ENCODE measurements at regions not wholly inside any gene's neighbourhood (a gene's known extent, or its start where the extent isn't known, plus 50 kb on each side); places are given as distances from the start of the nearest gene placed in this dataset.

- WGBS (ENCODE audit: insufficient coverage): 80% methylated on average over 1 of the region's 1 CpG
- no peaks in the 10 kb centered on the region for H3K27me3 ChIP-seq (ENCODE audit: control insufficient read depth, insufficient read depth, low read length)
- H3K4me3 Mint-ChIP-seq: no peak overlapping the region
- no peak overlapping the region for H3K27ac Mint-ChIP-seq
- H3K36me3 ChIP-seq (ENCODE audit: control insufficient read depth, insufficient read depth, low read length): no peaks in the 10 kb centered on the region
- H3K9me3 ChIP-seq (ENCODE audit: control insufficient read depth, insufficient read depth, low read length): peaks cover 3% of the 10 kb centered on the region
- ATAC-seq (no peak), DNase-seq (no peak)
- no peaks in the 10 kb centered on the region for H3K4me1 Mint-ChIP-seq
- H3K4me1 ChIP-seq (ENCODE audit: control insufficient read depth, insufficient read depth, low read length): no peaks in the 10 kb centered on the region
- no peak overlapping the region for H3K4me3 ChIP-seq (ENCODE audit: low read length)
- H3K9me3 Mint-ChIP-seq: peaks cover 23 to 28% of the 10 kb centered on the region in 2 donors
- TF ChIP-seq CTCF (IDR thresholded peaks at IDR 0.05): no peak
- intact Hi-C loops (cut with micrococcal nuclease): no loop called here
- H3K36me3 Mint-ChIP-seq: peaks cover 15% of the 10 kb centered on the region
- H3K27ac ChIP-seq (ENCODE audit: low read length): no peak overlapping the region
- no peaks in the 10 kb centered on the region for H3K27me3 Mint-ChIP-seq (ENCODE audit: low read depth in 2 of 2)
Observed at GRCh38 chr7:119895320-119895719, 377.7 kb upstream of the KCND2 start.

GRCh38 chr7:119896386-119896785, 376.6 kb upstream of the KCND2 start:
- no peaks in the 10 kb centered on the region for H3K4me1 Mint-ChIP-seq
- Histone ChIP-seq H3K9me3 (ENCODE audit: control insufficient read depth, insufficient read depth, low read length) (peaks cover 3% of the 10 kb centered on the region), H3K4me1 (ENCODE audit: control insufficient read depth, insufficient read depth, low read length) (no peaks in the 10 kb centered on the region), H3K36me3 (ENCODE audit: control insufficient read depth, insufficient read depth, low read length) (no peaks in the 10 kb centered on the region), H3K27me3 (ENCODE audit: control insufficient read depth, insufficient read depth, low read length) (no peaks in the 10 kb centered on the region), H3K4me3 (ENCODE audit: low read length) (no peak overlapping the region), H3K27ac (ENCODE audit: low read length) (no peak overlapping the region)
- H3K9me3 Mint-ChIP-seq: peaks cover 19 to 23% of the 10 kb centered on the region in 2 donors
- peaks cover 15% of the 10 kb centered on the region for H3K36me3 Mint-ChIP-seq
- intact Hi-C loops (cut with micrococcal nuclease): no loop called here
- H3K4me3 Mint-ChIP-seq: no peak overlapping the region
- no peak for DNase-seq
- H3K27ac Mint-ChIP-seq: no peak overlapping the region
- no peak for TF ChIP-seq CTCF (IDR thresholded peaks at IDR 0.05)
- no peak for ATAC-seq
- H3K27me3 Mint-ChIP-seq (ENCODE audit: low read depth in 2 of 2): no peaks in the 10 kb centered on the region

GRCh38 chr7:119900996-119901672, 371.8 kb upstream of the KCND2 start:
- DNase-seq (no peak), ATAC-seq (no peak)
- H3K27me3 Mint-ChIP-seq (ENCODE audit: low read depth in 2 of 2): no peaks in the 10 kb centered on the region
- no peak overlapping the region for H3K27ac ChIP-seq (ENCODE audit: low read length)
- peaks cover 15% of the 10 kb centered on the region for H3K36me3 Mint-ChIP-seq
- no peak overlapping the region for H3K4me3 Mint-ChIP-seq
- H3K4me1 Mint-ChIP-seq: no peaks in the 10 kb centered on the region
- intact Hi-C loops (cut with micrococcal nuclease): no loop called here
- no peak overlapping the region for H3K27ac Mint-ChIP-seq
- no peak overlapping the region for H3K4me3 ChIP-seq (ENCODE audit: low read length)
- H3K27me3 ChIP-seq (ENCODE audit: control insufficient read depth, insufficient read depth, low read length): no peaks in the 10 kb centered on the region
- H3K9me3 ChIP-seq (ENCODE audit: control insufficient read depth, insufficient read depth, low read length): peaks cover 3% of the 10 kb centered on the region
- H3K4me1 ChIP-seq (ENCODE audit: control insufficient read depth, insufficient read depth, low read length): no peaks in the 10 kb centered on the region
- TF ChIP-seq CTCF (IDR thresholded peaks at IDR 0.05): no peak
- no peaks in the 10 kb centered on the region for H3K36me3 ChIP-seq (ENCODE audit: control insufficient read depth, insufficient read depth, low read length)
- WGBS (ENCODE audit: insufficient coverage): 88% methylated on average over 5 of the region's 5 CpGs
- peaks cover 15 to 20% of the 10 kb centered on the region in 2 donors for H3K9me3 Mint-ChIP-seq

- H3K27ac ChIP-seq (ENCODE audit: low read length): no peak overlapping the region
- no peak overlapping the region for H3K27ac Mint-ChIP-seq
- no peaks in the 10 kb centered on the region for H3K4me1 Mint-ChIP-seq
- 100% methylated on average over 2 of the region's 2 CpGs for WGBS (ENCODE audit: insufficient coverage)
- H3K4me3 Mint-ChIP-seq: no peak overlapping the region
- H3K27me3 Mint-ChIP-seq (ENCODE audit: low read depth in 2 of 2): no peaks in the 10 kb centered on the region
- peaks cover 2% of the 10 kb centered on the region for H3K36me3 Mint-ChIP-seq
- DNase-seq: no peak
- H3K9me3 Mint-ChIP-seq: peaks cover 11 to 17% of the 10 kb centered on the region in 2 donors
- H3K4me3 ChIP-seq (ENCODE audit: low read length): no peak overlapping the region
- ATAC-seq: no peak
- H3K4me1 ChIP-seq (ENCODE audit: control insufficient read depth, insufficient read depth, low read length): no peaks in the 10 kb centered on the region
- no peaks in the 10 kb centered on the region for H3K27me3 ChIP-seq (ENCODE audit: control insufficient read depth, insufficient read depth, low read length)
- H3K36me3 ChIP-seq (ENCODE audit: control insufficient read depth, insufficient read depth, low read length): no peaks in the 10 kb centered on the region
- intact Hi-C loops (cut with micrococcal nuclease): no loop called here
- peaks cover 12% of the 10 kb centered on the region for H3K9me3 ChIP-seq (ENCODE audit: control insufficient read depth, insufficient read depth, low read length)
- no peak for TF ChIP-seq CTCF (IDR thresholded peaks at IDR 0.05)
Observed at GRCh38 chr7:119903085-119903484, 369.9 kb upstream of the KCND2 start.

Measured in natural killer cell (primary cell).